IMR-90 (cell line): ENCODE measurements at regions not wholly inside any gene's neighbourhood (a gene's known extent, or its start where the extent isn't known, plus 50 kb on each side); places are given as distances from the start of the nearest gene placed in this dataset.

Experiments
- ATAC-seq: fragments of 200-7000 bp; cut with Tn5 transposase; 2 replicates; pipeline ENCODE4 v1.9.1; 2020; ENCODE audit warnings: low read depth, mild to moderate bottlenecking, moderate library complexity
- BruUV-seq: library from RNA; stranded (reverse); fragments of 400-500 nt; replicated peaks from 2 replicates; lab custom pipeline; 2021; lab: Mats Ljungman, UMichigan
- CTCF ChIA-PET: fragments of 300-600 bp; formaldehyde crosslinking; extraction: SDS; loops from one replicate; lab custom pipeline; 2021; ENCODE audit warnings: antibody characterized with exemption; lab: Yijun Ruan, JAX
- POLR2A ChIA-PET: fragments of 300-600 bp; sonication (Branson Sonifier 250); formaldehyde crosslinking; loops from one replicate; lab custom pipeline; 2022; ENCODE audit warnings: antibody characterized with exemption; ENCODE audit not compliant: unreplicated experiment; lab: Charles Lee
- DNase-seq: peaks from one replicate; pipeline ENCODE4 v3.0.0; 2013
- H2AFZ ChIP-seq: replicated peaks from 2 replicates; pipeline ENCODE3; 2013; ENCODE audit warnings: low read length, mild to moderate bottlenecking; ENCODE audit not compliant: poor library complexity
- H2AK5ac ChIP-seq: 2 replicates; pipeline ENCODE4 v1.6.1; 2013; ENCODE audit warnings: low read depth, low read length, inconsistent platforms
- H2AK9ac ChIP-seq: replicated peaks from 2 replicates; pipeline ENCODE3; 2013; ENCODE audit warnings: mild to moderate bottlenecking, low read depth, low read length, moderate library complexity; ENCODE audit not compliant: poor library complexity
- H2BK120ac ChIP-seq: 2 replicates; pipeline ENCODE4 v1.6.1; 2013; ENCODE audit warnings: low read depth, low read length, inconsistent platforms
- H2BK15ac ChIP-seq: 3 replicates; pipeline ENCODE4 v1.6.1; 2013; ENCODE audit warnings: low read depth, low read length, inconsistent platforms
- H2BK20ac ChIP-seq: 2 replicates; pipeline ENCODE4 v1.6.1; 2013; ENCODE audit warnings: low read depth, mild to moderate bottlenecking, inconsistent platforms, low read length, moderate library complexity
- H2BK5ac ChIP-seq: 2 replicates; pipeline ENCODE4 v1.6.1; 2013; ENCODE audit warnings: mild to moderate bottlenecking, low read depth, low read length, inconsistent platforms; ENCODE audit not compliant: poor library complexity, severe bottlenecking
- H3K14ac ChIP-seq: replicated peaks from 2 replicates; pipeline ENCODE4 v1.6.1; 2013; ENCODE audit warnings: low read depth, low read length, inconsistent platforms
- H3K18ac ChIP-seq: 2 replicates; pipeline ENCODE4 v1.6.1; 2013; ENCODE audit warnings: low read depth, low read length, control low read depth
- H3K23ac ChIP-seq: 2 replicates; pipeline ENCODE4 v1.6.1; 2013; ENCODE audit warnings: low read depth, low read length, inconsistent platforms
- H3K27ac ChIP-seq: 2 replicates; pipeline ENCODE4 v1.5.1; 2013; ENCODE audit warnings: mild to moderate bottlenecking, control low read depth, low read length; ENCODE audit not compliant: insufficient read depth
- H3K27me3 ChIP-seq: 2 replicates; pipeline ENCODE4 v1.6.1; 2013; ENCODE audit warnings: low read length; ENCODE audit not compliant: control insufficient read depth, insufficient read depth
- H3K36me3 ChIP-seq: 2 replicates; pipeline ENCODE4 v1.6.1; 2013; ENCODE audit warnings: low read length, mixed read lengths; ENCODE audit not compliant: control insufficient read depth, insufficient read depth
- H3K4ac ChIP-seq: 2 replicates; pipeline ENCODE4 v1.6.1; 2013; ENCODE audit warnings: low read depth, low read length, inconsistent platforms
- H3K4me1 ChIP-seq: 2 replicates; pipeline ENCODE4 v1.6.1; 2013; ENCODE audit warnings: low read length, mixed read lengths; ENCODE audit not compliant: control insufficient read depth, insufficient read depth
- H3K4me2 ChIP-seq: 2 replicates; pipeline ENCODE4 v1.6.1; 2013; ENCODE audit warnings: low read depth, mild to moderate bottlenecking, control low read depth, low read length, moderate library complexity
- H3K4me3 ChIP-seq: 2 replicates; pipeline ENCODE4 v1.5.1; 2013; ENCODE audit warnings: low read depth, mild to moderate bottlenecking, control low read depth, low read length, moderate library complexity; ENCODE audit not compliant: insufficient read depth
- H3K56ac ChIP-seq: 2 replicates; pipeline ENCODE4 v1.6.1; 2013; ENCODE audit warnings: low read length, inconsistent platforms; ENCODE audit not compliant: insufficient read depth; ENCODE audit errors: extremely low read depth
- H3K79me1 ChIP-seq, 2 experiments: 2 replicates each; pipeline ENCODE4 v1.6.1; 2013; ENCODE audit warnings: low read length in 2 of 2, inconsistent platforms in 1 of 2, low read depth in 1 of 2
- H3K9ac ChIP-seq: 2 replicates; pipeline ENCODE4 v1.6.1; 2013; ENCODE audit warnings: low read depth, low read length, control low read depth
- H3K9me1 ChIP-seq: 2 replicates; pipeline ENCODE4 v1.6.1; 2013; ENCODE audit warnings: low read length, inconsistent platforms; ENCODE audit not compliant: insufficient read depth
- H3K9me3 ChIP-seq: 2 replicates; pipeline ENCODE4 v1.6.1; 2013; ENCODE audit warnings: low read length; ENCODE audit not compliant: control insufficient read depth, insufficient read depth
- H4K20me1 ChIP-seq: 2 replicates; pipeline ENCODE4 v1.6.1; 2013; ENCODE audit warnings: low read length, inconsistent platforms; ENCODE audit not compliant: insufficient read depth
- H4K5ac ChIP-seq: 2 replicates; pipeline ENCODE4 v1.6.1; 2013; ENCODE audit warnings: mild to moderate bottlenecking, low read depth, low read length, control low read depth
- H4K8ac ChIP-seq, 2 experiments: 2 replicates each; pipeline ENCODE4 v1.6.1; 2013; ENCODE audit warnings: low read depth in 2 of 2, low read length in 2 of 2, control low read depth in 1 of 2, inconsistent platforms in 1 of 2
- H4K91ac ChIP-seq: 2 replicates; pipeline ENCODE4 v1.6.1; 2013; ENCODE audit warnings: low read depth, low read length, inconsistent platforms; ENCODE audit not compliant: insufficient read depth
- BHLHE40 ChIP-seq: fragments of 150-350 bp; IDR thresholded peaks from 2 replicates; pipeline ENCODE4 v1.6.1; 2016; ENCODE audit warnings: mild to moderate bottlenecking, low read depth, low read length
- CEBPB ChIP-seq: IDR thresholded peaks from 2 replicates; pipeline ENCODE4 v1.6.1; 2012; ENCODE audit warnings: low read depth, low read length, improper control_type of control experiment
- CHD1 ChIP-seq: IDR thresholded peaks from 2 replicates; pipeline ENCODE4 v1.6.1; 2012; ENCODE audit warnings: low read depth, low read length, improper control_type of control experiment
- ELK1 ChIP-seq: fragments of 150-350 bp; IDR thresholded peaks from 2 replicates; pipeline ENCODE4 v1.6.1; 2016; ENCODE audit warnings: low read depth, mild to moderate bottlenecking, low read length, moderate library complexity, borderline replicate concordance
- FOS ChIP-seq: fragments of 150-350 bp; IDR thresholded peaks from 2 replicates; pipeline ENCODE4 v1.6.1; 2016; ENCODE audit warnings: low read depth, low read length
- MAFK ChIP-seq: IDR thresholded peaks from 2 replicates; pipeline ENCODE4 v1.6.1; 2012; ENCODE audit warnings: low read depth, low read length, improper control_type of control experiment
- MAZ ChIP-seq: IDR thresholded peaks from 2 replicates; pipeline ENCODE4 v1.6.1; 2012; ENCODE audit warnings: low read depth, mild to moderate bottlenecking, low read length, improper control_type of control experiment, moderate library complexity, borderline replicate concordance
- MXI1 ChIP-seq: IDR thresholded peaks from 2 replicates; pipeline ENCODE4 v1.6.1; 2012; ENCODE audit warnings: low read depth, mild to moderate bottlenecking, low read length, moderate library complexity, borderline replicate concordance
- RFX5 ChIP-seq: IDR thresholded peaks from 2 replicates; pipeline ENCODE4 v1.8.0; 2012; ENCODE audit warnings: low read depth, mild to moderate bottlenecking, low read length, moderate library complexity
- SMC3 ChIP-seq: fragments of 150-350 bp; IDR thresholded peaks from 2 replicates; pipeline ENCODE4 v1.6.1; 2016; ENCODE audit warnings: low read depth, mild to moderate bottlenecking, antibody characterized with exemption, low read length, moderate library complexity
- WGBS, 2 experiments: methylation state at CpG; one replicate each; pipeline versions ENCODE4 v1.1.5 to v1.1.7; 2013; ENCODE audit warnings: missing lambda C conversion rate in 2 of 2; ENCODE audit not compliant: insufficient read length in 1 of 2; ENCODE audit errors: extremely low coverage in 2 of 2; 5-methylcytosine and 5-hydroxymethylcytosine counted together
- dilution Hi-C: fragments of 300-500 bp; cut with HindIII; formaldehyde crosslinking; loops from one replicate; pipeline ENCODE4 v1.14.3; 2018; ENCODE audit warnings: low sequenced_read_pairs; ENCODE audit not compliant: unreplicated experiment
- in situ Hi-C: fragments of 300-500 bp; cut with MboI; formaldehyde crosslinking; loops from 3 replicates; pipeline ENCODE4 v1.14.3; 2019; ENCODE audit warnings: low sequenced_read_pairs, inconsistent platforms, mixed read lengths
- intact Hi-C: fragments of 100-400 bp; cut with micrococcal nuclease; formaldehyde crosslinking; loops from 2 replicates; pipeline ENCODE4 v1.10.0; 2022

GRCh38 chr1:70778934-70779333, 268.7 kb downstream of the PTGER3 start:
- no peak for TF ChIP-seq CHD1
- no peak for TF ChIP-seq MAFK
- TF ChIP-seq SMC3, result no peak
- TF ChIP-seq FOS, result no peak
- TF ChIP-seq CEBPB, result no peak
- no peak for TF ChIP-seq RFX5
- TF ChIP-seq MAZ, result no peak
- TF ChIP-seq MXI1, result no peak
- no peak for TF ChIP-seq BHLHE40
- no peak for TF ChIP-seq ELK1
- Histone ChIP-seq H3K9me3 (peaks cover 4% of the 10 kb centered on the region; the same call in 1 of the 2 replicates), H2AK9ac (no peak overlapping the region), H2BK20ac (no peak overlapping the region), H3K18ac (no peak overlapping the region), H3K14ac (no peak overlapping the region), H2AK5ac (no peak overlapping the region), H3K56ac (no peak overlapping the region), H4K8ac (no peak overlapping the region), H4K20me1 (no peaks in the 10 kb centered on the region), H4K5ac (no peak overlapping the region), H3K27ac (no peak overlapping the region), H3K4ac (no peak overlapping the region), H3K9ac (no peak overlapping the region), H2AFZ (no peak overlapping the region), H2BK15ac (no peak overlapping the region), H3K27me3 (no peaks in the 10 kb centered on the region), H2BK5ac (no peak overlapping the region), H4K91ac (no peak overlapping the region), H3K4me2 (no peak overlapping the region), H3K79me1 (no peaks in the 10 kb centered on the region), H3K36me3 (no peaks in the 10 kb centered on the region), H3K4me1 (no peaks in the 10 kb centered on the region), H3K4me3 (no peak overlapping the region), H3K9me1 (no peaks in the 10 kb centered on the region), H3K23ac (no peak overlapping the region), H2BK120ac (no peak overlapping the region)
- in situ Hi-C loops, result no loop called here
- BruUV-seq, result no TSS peak
- dilution Hi-C loops, result no loop called here
- DNase-seq (no peak), ATAC-seq (no peak)
- no CpG with 5 or more reads among the region's 1 CpG for WGBS, 2 experiments
- CTCF ChIA-PET, result no interaction called here
- POLR2A ChIA-PET, result no interaction called here
- intact Hi-C loops, result no loop called here
